GM12872 (cell line): ENCODE measurements at regions not wholly inside any gene's neighbourhood (a gene's known extent, or its start where the extent isn't known, plus 50 kb on each side); places are given as distances from the start of the nearest gene placed in this dataset.
A peak's percentile ranks its signal among the peaks of the same experiment; 100 is the strongest.

Source experiments
- TF ChIP-seq, protein P1 (sequence below): IDR thresholded peaks from 3 replicates; pipeline ENCODE4 v1.5.1; 2011; ENCODE audit warnings: low read depth, mild to moderate bottlenecking, low read length, moderate library complexity; ENCODE audit not compliant: insufficient read depth

DNA sequence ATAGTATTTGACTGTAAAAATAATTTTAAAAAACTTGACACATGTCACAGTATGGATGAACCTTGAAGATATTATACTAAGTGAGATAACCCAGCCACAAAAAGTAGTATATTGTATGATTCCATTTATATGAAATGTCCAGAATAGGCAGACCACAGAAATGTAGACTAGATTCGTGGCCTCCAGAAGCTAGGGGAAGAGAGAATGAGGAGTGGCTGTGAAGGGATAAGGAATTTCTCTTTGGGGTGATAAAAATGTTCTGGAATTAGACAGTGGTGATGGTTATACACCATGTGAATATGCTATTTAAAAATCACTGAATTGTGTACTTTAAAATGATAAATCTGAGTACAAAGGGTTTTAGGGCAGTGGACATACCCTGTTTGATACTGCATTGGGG, 253.1 kb upstream of the DYNLRB2 start:
- TF ChIP-seq, protein P1, sequence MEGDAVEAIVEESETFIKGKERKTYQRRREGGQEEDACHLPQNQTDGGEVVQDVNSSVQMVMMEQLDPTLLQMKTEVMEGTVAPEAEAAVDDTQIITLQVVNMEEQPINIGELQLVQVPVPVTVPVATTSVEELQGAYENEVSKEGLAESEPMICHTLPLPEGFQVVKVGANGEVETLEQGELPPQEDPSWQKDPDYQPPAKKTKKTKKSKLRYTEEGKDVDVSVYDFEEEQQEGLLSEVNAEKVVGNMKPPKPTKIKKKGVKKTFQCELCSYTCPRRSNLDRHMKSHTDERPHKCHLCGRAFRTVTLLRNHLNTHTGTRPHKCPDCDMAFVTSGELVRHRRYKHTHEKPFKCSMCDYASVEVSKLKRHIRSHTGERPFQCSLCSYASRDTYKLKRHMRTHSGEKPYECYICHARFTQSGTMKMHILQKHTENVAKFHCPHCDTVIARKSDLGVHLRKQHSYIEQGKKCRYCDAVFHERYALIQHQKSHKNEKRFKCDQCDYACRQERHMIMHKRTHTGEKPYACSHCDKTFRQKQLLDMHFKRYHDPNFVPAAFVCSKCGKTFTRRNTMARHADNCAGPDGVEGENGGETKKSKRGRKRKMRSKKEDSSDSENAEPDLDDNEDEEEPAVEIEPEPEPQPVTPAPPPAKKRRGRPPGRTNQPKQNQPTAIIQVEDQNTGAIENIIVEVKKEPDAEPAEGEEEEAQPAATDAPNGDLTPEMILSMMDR = no peak

DNA sequence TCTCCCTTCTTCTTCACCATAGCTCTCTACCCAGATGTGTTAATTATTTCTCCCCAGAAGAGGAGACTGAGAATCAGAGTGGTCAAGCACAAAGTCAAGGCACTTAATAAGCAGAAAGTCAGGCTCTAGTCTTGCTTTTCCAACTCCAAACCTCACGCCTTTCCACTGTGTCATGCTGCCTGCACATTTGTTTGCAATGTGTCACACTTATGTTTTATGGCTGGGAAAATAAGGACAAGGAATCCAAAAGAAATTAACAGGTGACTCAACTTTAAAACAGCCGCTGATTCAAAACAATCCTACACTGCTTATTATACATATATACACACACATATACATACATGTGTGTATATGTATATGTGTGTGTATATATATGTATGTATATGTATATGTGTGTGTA, 255.7 kb upstream of the DYNLRB2 start:
- TF ChIP-seq, protein P1 = no peak

DNA sequence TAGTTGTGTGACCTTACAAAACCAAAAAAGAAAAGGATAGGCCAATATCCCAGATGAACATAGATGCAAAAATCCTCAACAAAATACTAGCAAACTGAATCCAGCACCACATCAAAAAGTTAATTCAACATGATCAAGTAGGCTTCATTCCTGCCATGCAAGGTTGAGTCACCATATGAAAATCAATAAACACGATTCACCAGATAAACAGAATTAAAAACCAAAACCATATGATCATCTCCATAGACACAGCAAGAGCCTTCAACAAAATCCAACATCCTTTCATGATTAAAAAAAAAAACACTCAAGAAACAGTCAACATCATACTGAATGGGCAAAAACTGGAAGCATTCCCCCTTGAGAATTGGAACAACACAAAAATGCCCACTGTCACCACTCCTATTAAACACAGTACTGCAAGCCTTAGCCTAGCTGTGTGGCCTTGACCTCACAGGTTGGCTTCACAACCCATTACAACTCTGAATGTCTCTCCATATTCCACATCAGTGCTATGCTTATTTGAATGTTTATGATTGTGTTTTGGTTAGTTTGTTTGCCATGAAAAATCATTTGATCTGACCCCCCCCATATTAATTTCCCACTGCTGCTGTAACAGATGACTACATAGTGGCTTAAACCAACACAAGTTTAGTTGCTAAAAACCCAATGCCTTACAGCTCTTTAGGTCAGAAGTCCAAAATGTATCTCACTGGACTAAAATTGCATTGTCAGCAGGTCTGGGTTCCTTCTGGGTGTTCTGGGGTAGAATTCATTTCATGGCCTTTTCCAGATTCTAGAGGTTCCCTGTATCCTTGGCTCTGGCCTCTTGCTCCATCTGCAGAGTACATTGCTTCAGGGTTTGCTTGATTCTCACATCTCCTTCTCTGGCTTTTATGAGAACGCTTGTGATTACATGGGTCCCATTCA, 257.1 kb upstream of the DYNLRB2 start:
- TF ChIP-seq, protein P1 = no peak

DNA sequence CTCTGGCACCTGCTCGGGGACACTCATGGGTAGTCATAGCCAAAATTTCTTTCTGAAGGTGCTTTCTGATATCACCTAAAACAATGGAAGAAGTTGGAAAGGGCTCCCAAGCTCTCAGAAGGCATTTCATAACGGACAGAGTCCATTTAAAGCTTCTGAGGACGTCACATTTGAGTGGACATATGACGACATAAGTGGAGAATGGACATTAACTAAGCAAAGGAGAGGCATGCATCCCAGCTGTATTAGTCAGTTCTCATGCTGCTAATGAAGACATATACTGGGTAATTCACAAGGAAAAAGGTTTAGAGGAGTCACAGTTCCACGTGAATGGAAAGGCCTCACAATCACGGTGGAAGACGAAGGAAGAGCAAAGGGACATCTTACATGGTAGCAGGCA, 260.2 kb upstream of the DYNLRB2 start:
- TF ChIP-seq, protein P1 = no peak

DNA sequence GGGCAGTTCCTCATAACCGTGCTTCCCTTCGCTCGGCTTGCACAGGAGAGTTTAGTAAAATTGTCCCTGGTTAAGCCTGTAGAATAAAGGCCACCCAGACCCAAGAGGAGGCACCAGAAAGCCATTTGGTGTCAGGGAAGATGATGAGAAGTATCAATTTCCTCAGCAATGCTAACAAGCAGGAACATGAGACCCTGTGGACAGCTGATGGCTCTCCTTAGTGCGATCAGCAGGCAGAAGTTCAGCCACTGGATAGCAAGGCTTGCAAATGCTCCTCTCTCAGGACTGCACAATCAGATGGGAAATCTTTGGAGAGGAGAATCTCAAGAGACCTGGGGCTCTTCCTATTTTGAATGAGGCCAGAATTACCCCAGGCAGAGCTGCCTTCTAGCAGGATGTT, 261.1 kb upstream of the DYNLRB2 start:
- TF ChIP-seq, protein P1 = no peak

DNA sequence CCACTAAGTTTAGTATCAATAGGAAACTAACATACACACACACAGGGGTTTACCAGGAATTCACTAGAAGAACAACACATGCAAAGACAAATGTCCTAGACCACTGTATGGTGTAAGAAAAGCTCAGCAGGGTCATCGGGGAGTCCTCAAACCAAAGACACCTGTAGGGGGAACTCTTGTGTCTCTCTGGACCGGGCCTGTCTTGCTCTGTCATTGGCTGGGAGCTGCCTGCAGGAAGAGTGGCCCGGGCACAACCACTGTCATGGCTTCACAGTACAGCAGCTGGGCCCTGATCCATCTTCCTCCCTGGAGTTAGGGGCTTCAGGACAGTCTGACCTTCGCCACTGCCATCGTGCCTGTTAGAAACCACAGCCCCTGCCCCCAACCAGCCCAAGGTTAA, 263.6 kb upstream of the DYNLRB2 start:
- TF ChIP-seq, protein P1 = peak; percentile 23; the same call in 1 of the 3 replicates

DNA sequence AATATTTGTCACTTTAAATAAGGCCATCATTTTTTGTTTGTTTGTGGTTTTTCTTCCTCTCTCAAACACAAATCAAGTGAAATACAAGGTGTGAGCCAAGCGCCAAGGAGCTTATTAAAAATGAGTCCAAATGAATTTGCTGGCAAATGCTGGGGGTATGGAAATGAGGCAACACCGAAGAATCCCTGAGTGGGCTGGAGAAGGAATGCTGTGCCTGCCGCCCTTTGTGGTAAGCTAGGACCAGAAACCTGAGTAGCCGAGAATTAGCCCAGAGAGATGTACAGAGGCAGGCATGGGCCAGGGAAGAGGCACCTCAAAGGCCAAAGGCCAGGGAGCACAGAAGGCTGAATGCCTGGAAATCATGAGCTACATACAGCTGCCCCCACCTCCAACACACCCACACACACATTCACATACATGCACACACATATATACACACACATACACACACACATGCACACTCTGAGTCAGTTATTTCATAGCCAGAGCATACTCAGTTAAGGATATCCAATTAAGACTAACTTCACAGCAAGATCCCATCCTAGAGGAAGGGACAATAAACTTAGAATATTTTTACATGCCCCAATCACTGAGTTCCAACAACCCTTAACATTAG, 266.1 kb upstream of the DYNLRB2 start:
- TF ChIP-seq, protein P1 = no peak
